ENCODE measurements at regions not wholly inside any gene's neighbourhood (a gene's known extent, or its start where the extent isn't known, plus 50 kb on each side); places are given as distances from the start of the nearest gene placed in this dataset.

- Histone ChIP-seq H3K79me1 (ENCODE audit: low read depth in 1 of 2, low read length in 2 of 2) (no peaks in the 10 kb centered on the region), H3K27me3 (ENCODE audit: control insufficient read depth, insufficient read depth, low read length) (no peaks in the 10 kb centered on the region), H4K8ac (ENCODE audit: low read depth in 2 of 2, low read length in 2 of 2) (no peak overlapping the region), H2BK120ac (ENCODE audit: low read depth, low read length) (no peak overlapping the region), H3K4ac (ENCODE audit: low read depth, low read length) (no peak overlapping the region), H3K56ac (ENCODE audit: extremely low read depth, insufficient read depth, low read length) (no peak overlapping the region), H2AFZ (replicated peaks; ENCODE audit: low read length, poor library complexity) (no peak overlapping the region), H3K4me3 (ENCODE audit: insufficient read depth, low read depth, low read length) (no peak overlapping the region), H2BK15ac (ENCODE audit: low read depth, low read length) (no peak overlapping the region), H3K9ac (ENCODE audit: low read depth, low read length) (no peak overlapping the region), H4K20me1 (ENCODE audit: insufficient read depth, low read length) (no peaks in the 10 kb centered on the region), H3K4me1 (ENCODE audit: control insufficient read depth, insufficient read depth, low read length) (no peaks in the 10 kb centered on the region), H4K5ac (ENCODE audit: low read depth, low read length) (no peak overlapping the region), H3K4me2 (ENCODE audit: low read depth, low read length) (no peak overlapping the region), H3K23ac (ENCODE audit: low read depth, low read length) (no peak overlapping the region), H3K27ac (ENCODE audit: insufficient read depth, low read length) (no peak overlapping the region), H2BK5ac (ENCODE audit: low read depth, low read length, poor library complexity, severe bottlenecking) (no peak overlapping the region), H3K18ac (ENCODE audit: low read depth, low read length) (no peak overlapping the region), H2AK9ac (replicated peaks; ENCODE audit: low read depth, low read length, poor library complexity) (no peak overlapping the region), H2BK20ac (ENCODE audit: low read depth, low read length) (no peak overlapping the region), H3K9me1 (ENCODE audit: insufficient read depth, low read length) (no peaks in the 10 kb centered on the region), H4K91ac (ENCODE audit: insufficient read depth, low read depth, low read length) (no peak overlapping the region), H3K36me3 (ENCODE audit: control insufficient read depth, insufficient read depth, low read length) (no peaks in the 10 kb centered on the region), H3K14ac (replicated peaks; ENCODE audit: low read depth, low read length) (no peak overlapping the region), H3K9me3 (ENCODE audit: control insufficient read depth, insufficient read depth, low read length) (peaks cover 3% of the 10 kb centered on the region; the same call in 1 of the 2 replicates), H2AK5ac (ENCODE audit: low read depth, low read length) (no peak overlapping the region)
- ATAC-seq (ENCODE audit: low read depth) (no peak), DNase-seq (no peak)
- no peak for TF ChIP-seq MAFK (IDR thresholded peaks at IDR 0.05; ENCODE audit: low read depth, low read length)
- no peak for TF ChIP-seq MXI1 (IDR thresholded peaks at IDR 0.05; ENCODE audit: borderline replicate concordance, low read depth, low read length)
- in situ Hi-C loops (cut with MboI; ENCODE audit: low sequenced_read_pairs), result no loop called here
- ChIA-PET POLR2A (ENCODE audit: unreplicated experiment) (no interaction called here), CTCF (no interaction called here)
- no CpG with 5 or more reads among the region's 3 CpGs for WGBS, 2 experiments (ENCODE audit: extremely low coverage in 2 of 2, insufficient read length in 1 of 2)
- intact Hi-C loops (cut with micrococcal nuclease), result no loop called here
- no TSS peak for BruUV-seq (replicated peaks)
- dilution Hi-C loops (cut with HindIII; ENCODE audit: low sequenced_read_pairs, unreplicated experiment), result no loop called here
Observed at GRCh38 chr21:25029580-25029979, 577.7 kb downstream of the MRPL39 start.

Measured in IMR-90 (cell line).